Body of pancreas (tissue), 4 donors: ENCODE measurements at regions not wholly inside any gene's neighbourhood (a gene's known extent, or its start where the extent isn't known, plus 50 kb on each side); places are given as distances from the start of the nearest gene placed in this dataset.
"Not testable (repeated sequence)": the region's sequence is repeated elsewhere in the genome, so short reads cannot be mapped to it uniquely, and the experiment has no call there.

Experiments used
- ATAC-seq: fragments of 150-250 bp; one replicate; pipeline ENCODE4 v1.9.1; 2016
- DNase-seq, 4 donors: peaks; one replicate each; pipeline ENCODE4 v3.0.0-alpha.2; 2019
- H3K27ac ChIP-seq, 4 donors: fragments of 200-600 bp; sonication (generic); 1 replicate in 3 of 4; 2 replicates in 1 of 4; pipeline versions ENCODE4 v1.5.1 to v1.6.1; 2016 to 2019; ENCODE audit warnings: mild to moderate bottlenecking in 1 of 4, mixed read lengths in 1 of 4, moderate library complexity in 1 of 4
- H3K27me3 ChIP-seq, 2 donors: fragments of 200-600 bp; sonication (generic); one replicate each; pipeline ENCODE4 v1.6.0; 2016; ENCODE audit warnings: mild to moderate bottlenecking in 1 of 2
- H3K36me3 ChIP-seq, 2 donors: fragments of 200-600 bp; sonication (generic); replicated peaks in 1 of 2; 2 replicates each; pipeline ENCODE4 v1.5.1; 2016; ENCODE audit warnings: low read depth in 2 of 2; ENCODE audit not compliant: insufficient read depth in 1 of 2
- H3K4me1 ChIP-seq: fragments of 200-600 bp; sonication (generic); one replicate; pipeline ENCODE4 v1.6.0; 2016
- H3K4me3 ChIP-seq, 2 donors: fragments of 200-600 bp; sonication (generic); 1 replicate in 1 of 2; 2 replicates in 1 of 2; pipeline ENCODE4 v1.5.1; 2016 to 2019
- H3K9me3 ChIP-seq, 3 donors: fragments of 200-600 bp; sonication (generic); 1 replicate in 2 of 3; 2 replicates in 1 of 3; pipeline ENCODE4 v1.5.1; 2016
- POLR2A ChIP-seq, 3 donors: fragments of 450-650 bp; IDR thresholded peaks; one replicate each; pipeline ENCODE4 v1.6.1; 2016; ENCODE audit warnings: antibody characterized with exemption in 3 of 3, mild to moderate bottlenecking in 2 of 3
- WGBS, 2 donors: methylation state at CpG; one replicate each; pipeline ENCODE4 v1.1.5; 2017; 5-methylcytosine and 5-hydroxymethylcytosine counted together
- intact Hi-C: fragments of 100-400 bp; cut with DNase I; formaldehyde crosslinking; loops from one replicate; pipeline ENCODE4 v1.15.1; 2023
- TF ChIP-seq, protein P1 (sequence below), 7 experiments: fragments of 450-650 bp in 4 of 7; fragments of 200-600 bp in 3 of 7; sonication (generic) in 3 of 7; IDR thresholded peaks; one replicate each; pipeline ENCODE4 v1.5.1; 2016 to 2019; ENCODE audit warnings: antibody characterized with exemption in 7 of 7

DNA sequence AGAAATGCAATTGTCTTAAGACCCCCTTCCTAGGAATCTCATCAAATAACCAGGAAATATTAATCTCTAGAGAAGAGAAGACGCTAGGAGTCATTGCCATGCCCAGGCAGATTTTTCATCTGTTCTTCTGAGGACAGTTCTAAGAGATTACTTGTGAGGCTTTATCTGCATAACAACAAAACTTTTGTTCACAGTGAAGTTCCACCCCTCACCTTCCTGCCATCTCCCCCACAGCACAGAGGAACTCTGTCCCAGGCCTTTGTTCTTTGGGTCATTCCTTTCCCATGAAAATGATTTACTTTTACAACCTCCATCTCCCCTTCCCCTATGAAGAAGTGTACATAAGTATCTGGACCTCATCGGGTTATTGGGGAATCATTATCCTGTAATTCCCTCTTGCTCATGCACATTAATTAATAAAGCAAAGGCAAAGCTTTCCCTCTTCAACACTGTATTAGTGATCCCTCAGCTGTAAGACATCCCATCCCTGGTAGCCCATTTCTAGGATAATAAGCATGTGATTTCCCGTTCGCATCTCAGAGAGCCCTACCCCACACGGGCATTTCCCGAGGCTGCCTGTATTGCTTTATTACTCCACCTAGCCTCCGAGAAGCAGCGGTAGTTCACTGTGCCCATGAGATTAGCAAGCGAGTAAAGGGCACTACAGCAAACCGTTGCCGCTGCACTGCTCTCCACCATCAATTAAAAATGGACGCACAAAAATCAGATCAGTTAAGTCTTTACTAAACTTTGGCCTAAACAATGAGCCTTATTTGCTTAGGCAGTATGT lies 384.4 kb upstream of the CAMK1G start:
- intact Hi-C loops: no loop called here
- Histone ChIP-seq H3K9me3 (peaks cover 0 to 23% (median 0%) of the 10 kb centered on the region in 3 donors), H3K4me3 (no peak overlapping the region), H3K4me1 (no peaks in the 10 kb centered on the region), H3K36me3 (no peaks in the 10 kb centered on the region), H3K27me3 (no peaks in the 10 kb centered on the region), H3K27ac (no peak overlapping the region)
- WGBS, 2 donors: 55 to 56% methylated on average over 12 of the region's 12 CpGs
- TF ChIP-seq POLR2A (IDR thresholded peaks at IDR 0.05): no peak
- TF ChIP-seq, protein P1, sequence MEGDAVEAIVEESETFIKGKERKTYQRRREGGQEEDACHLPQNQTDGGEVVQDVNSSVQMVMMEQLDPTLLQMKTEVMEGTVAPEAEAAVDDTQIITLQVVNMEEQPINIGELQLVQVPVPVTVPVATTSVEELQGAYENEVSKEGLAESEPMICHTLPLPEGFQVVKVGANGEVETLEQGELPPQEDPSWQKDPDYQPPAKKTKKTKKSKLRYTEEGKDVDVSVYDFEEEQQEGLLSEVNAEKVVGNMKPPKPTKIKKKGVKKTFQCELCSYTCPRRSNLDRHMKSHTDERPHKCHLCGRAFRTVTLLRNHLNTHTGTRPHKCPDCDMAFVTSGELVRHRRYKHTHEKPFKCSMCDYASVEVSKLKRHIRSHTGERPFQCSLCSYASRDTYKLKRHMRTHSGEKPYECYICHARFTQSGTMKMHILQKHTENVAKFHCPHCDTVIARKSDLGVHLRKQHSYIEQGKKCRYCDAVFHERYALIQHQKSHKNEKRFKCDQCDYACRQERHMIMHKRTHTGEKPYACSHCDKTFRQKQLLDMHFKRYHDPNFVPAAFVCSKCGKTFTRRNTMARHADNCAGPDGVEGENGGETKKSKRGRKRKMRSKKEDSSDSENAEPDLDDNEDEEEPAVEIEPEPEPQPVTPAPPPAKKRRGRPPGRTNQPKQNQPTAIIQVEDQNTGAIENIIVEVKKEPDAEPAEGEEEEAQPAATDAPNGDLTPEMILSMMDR (IDR thresholded peaks at IDR 0.05): no peak
- no peak for DNase-seq
- no peak for ATAC-seq

- H3K36me3 ChIP-seq: no peaks in the 10 kb centered on the region
- intact Hi-C loops: loop anchor here (10.0 kb wide), 1 partner anchor 545 kb away; no protein-coding TSS in a partner anchor
- no peaks in the 10 kb centered on the region for H3K4me1 ChIP-seq
- H3K27me3 ChIP-seq: no peaks in the 10 kb centered on the region
- ATAC-seq: no peak
- H3K4me3 ChIP-seq: no peak overlapping the region
- 12 to 45% methylated on average over 4 of the region's 4 CpGs for WGBS, 2 donors
- no peak for DNase-seq
- TF ChIP-seq, protein P1 (IDR thresholded peaks at IDR 0.05): no peak
- no peak for TF ChIP-seq POLR2A (IDR thresholded peaks at IDR 0.05)
- no peak overlapping the region for H3K27ac ChIP-seq
- H3K9me3 ChIP-seq: peaks cover 0 to 23% (median 0%) of the 10 kb centered on the region in 3 donors
These were observed 383.7 kb upstream of the CAMK1G start for GRCh38 chr1:209199822-209200221.

DNA sequence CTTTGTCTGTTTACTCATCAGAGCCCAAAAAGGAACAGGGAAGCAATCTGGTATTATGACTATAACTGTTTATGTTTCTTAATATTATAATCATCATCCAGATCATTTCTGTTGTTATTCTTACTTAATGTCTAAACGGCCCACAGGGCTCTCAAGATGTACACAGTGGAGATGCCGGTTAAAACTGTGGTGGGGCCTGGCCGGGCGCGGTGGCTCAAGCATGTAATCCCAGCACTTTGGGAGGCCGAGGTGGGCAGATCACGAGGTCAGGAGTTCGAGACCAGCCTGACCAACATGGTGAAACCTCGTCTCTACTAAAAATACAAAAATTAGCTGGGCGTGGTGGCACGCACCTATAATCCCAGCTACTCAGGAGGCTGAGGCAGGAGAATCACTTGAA lies 381.2 kb upstream of the CAMK1G start:
- not testable (repeated sequence) for DNase-seq, H3K36me3 ChIP-seq, ATAC-seq, H3K4me3 ChIP-seq, H3K27me3 ChIP-seq, H3K27ac ChIP-seq, H3K9me3 ChIP-seq, H3K4me1 ChIP-seq
- intact Hi-C loops: loop anchor here (10.0 kb wide), 1 partner anchor 548 kb away; no protein-coding TSS in a partner anchor
- WGBS, 2 donors: 61 to 62% methylated on average over 11 of the region's 11 CpGs

DNA sequence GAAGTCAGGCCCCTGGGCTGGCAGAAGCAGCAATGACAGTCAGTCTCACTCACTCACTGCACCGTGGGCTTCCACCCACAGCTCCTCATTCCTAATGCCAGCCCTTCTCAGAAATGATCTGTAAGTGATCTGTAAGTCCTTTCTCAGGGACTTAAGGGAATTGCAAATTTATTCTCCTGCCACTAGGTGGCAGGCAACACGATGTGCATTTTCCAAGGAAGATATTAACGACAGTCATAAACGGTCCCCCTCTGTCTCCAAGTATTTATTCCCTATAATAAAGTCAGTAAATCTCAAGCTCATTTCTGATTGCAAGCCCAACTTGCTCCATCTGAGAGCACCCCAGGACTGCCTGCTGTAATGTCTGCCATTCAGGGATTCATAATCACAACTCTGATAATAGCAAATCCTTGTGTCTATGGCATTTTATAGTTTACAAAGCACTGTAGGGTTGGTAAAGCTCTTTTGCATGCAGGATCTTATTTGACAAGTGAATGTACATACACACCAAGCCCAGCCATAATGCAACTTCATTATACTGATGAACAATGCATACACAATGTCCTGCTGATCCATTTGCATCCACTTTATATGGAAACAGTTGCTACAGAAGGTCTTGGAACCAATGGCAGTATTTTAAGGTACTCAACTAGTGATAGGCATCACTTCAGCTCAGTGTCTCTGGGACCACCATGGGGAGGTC lies 380.5 kb upstream of the CAMK1G start:
- Histone ChIP-seq H3K36me3 (no peaks in the 10 kb centered on the region), H3K4me3 (no peak overlapping the region), H3K4me1 (peaks cover 7% of the 10 kb centered on the region), H3K27ac (no peak overlapping the region), H3K9me3 (no peaks in the 10 kb centered on the region), H3K27me3 (peaks cover 0 to 2% of the 10 kb centered on the region in 2 donors)
- intact Hi-C loops: loop anchor here (10.0 kb wide), 1 partner anchor 548 kb away; no protein-coding TSS in a partner anchor
- DNase-seq: peak in 2 of 4 donors; percentile 16 to 30
- 1 to 2% methylated on average over 4 of the region's 4 CpGs for WGBS, 2 donors
- TF ChIP-seq, protein P1 (IDR thresholded peaks at IDR 0.05): peak; percentile 53 to 82 (median 66)
- TF ChIP-seq POLR2A (IDR thresholded peaks at IDR 0.05): no peak
- ATAC-seq: no peak

GRCh38 chr1:209203533-209203895 lies 380.0 kb upstream of the CAMK1G start:
- no peak for ATAC-seq
- H3K4me1 ChIP-seq: peaks cover 11% of the 10 kb centered on the region
- no peak for DNase-seq
- TF ChIP-seq, protein P1 (IDR thresholded peaks at IDR 0.05): no peak
- no peak for TF ChIP-seq POLR2A (IDR thresholded peaks at IDR 0.05)
- H3K27ac ChIP-seq: no peak overlapping the region
- 74 to 78% methylated on average over 6 to 7 of the region's 7 CpGs for WGBS, 2 donors
- peaks cover 0 to 7% of the 10 kb centered on the region in 2 donors for H3K27me3 ChIP-seq
- intact Hi-C loops: loop anchor here (10.0 kb wide), 1 partner anchor 549 kb away; no protein-coding TSS in a partner anchor
- no peak overlapping the region for H3K4me3 ChIP-seq
- H3K36me3 ChIP-seq: no peaks in the 10 kb centered on the region
- H3K9me3 ChIP-seq: no peaks in the 10 kb centered on the region
